ENCODE measurements at regions not wholly inside any gene's neighbourhood (a gene's known extent, or its start where the extent isn't known, plus 50 kb on each side); places are given as distances from the start of the nearest gene placed in this dataset.
"Not testable (repeated sequence)": the region's sequence is repeated elsewhere in the genome, so short reads cannot be mapped to it uniquely, and the experiment has no call there.

DNA sequence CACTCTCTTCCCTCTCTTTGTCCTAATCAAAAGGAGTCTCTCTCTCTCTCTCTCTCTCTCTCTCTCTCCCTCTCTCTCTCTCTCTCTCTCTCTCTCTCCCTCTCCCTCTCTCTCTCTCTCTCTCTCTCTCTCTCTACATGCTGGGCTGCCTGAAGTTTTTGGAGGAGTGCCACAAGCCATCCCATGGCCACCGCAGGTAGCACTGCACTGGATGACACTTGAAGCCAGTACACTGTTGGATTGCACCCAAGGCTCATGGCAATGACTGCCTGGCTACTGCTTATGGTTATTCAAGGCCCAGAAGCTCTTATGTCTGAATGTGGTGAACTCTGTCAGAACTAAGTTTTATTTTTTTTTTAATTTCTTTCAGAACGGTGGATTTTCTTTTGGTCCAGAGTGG, 115.2 kb downstream of the SPIN4 start:
- no CpG with 5 or more reads among the region's 2 CpGs for WGBS (ENCODE audit: insufficient coverage, low coverage, missing lambda C conversion rate)
- H4K20me1 ChIP-seq (replicated peaks; ENCODE audit: control insufficient read depth, insufficient read depth, low read length); H2AFZ ChIP-seq (ENCODE audit: low read depth, low read length); H3K4me2 ChIP-seq (ENCODE audit: insufficient read depth, low read length); H3K4me3 ChIP-seq; H3K79me2 ChIP-seq (ENCODE audit: control insufficient read depth, insufficient read depth, low read length); ATAC-seq; in situ Hi-C loops (cut with MboI); H3K9me3 ChIP-seq (replicated peaks; ENCODE audit: control insufficient read depth, insufficient read depth, low read depth, low read length); H3K9ac ChIP-seq (ENCODE audit: insufficient read depth in 1 of 2, low read depth in 2 of 2, low read length in 2 of 2); intact Hi-C loops (cut with micrococcal nuclease); H3K27ac ChIP-seq (ENCODE audit: extremely low read depth, low read depth, low read length); POLR2A ChIA-PET; DNase-seq (ENCODE audit: extremely low read depth in 1 of 4, low spot score in 3 of 4); FAIRE-seq; H3K4me1 ChIP-seq (replicated peaks in 1 of 2; ENCODE audit: control insufficient read depth in 2 of 2, insufficient read depth in 2 of 2, low read length in 2 of 2); H3K9me1 ChIP-seq (ENCODE audit: control insufficient read depth, insufficient read depth, low read length); H3K36me3 ChIP-seq (ENCODE audit: control insufficient read depth, insufficient read depth, low read length); H3K27me3 ChIP-seq (ENCODE audit: control insufficient read depth in 2 of 2, insufficient read depth in 2 of 2, low read length in 2 of 2); BruUV-seq (replicated peaks); CTCF ChIA-PET (ENCODE audit: low intra/inter-chr PET ratio): not testable (repeated sequence)

- WGBS (ENCODE audit: insufficient coverage, low coverage, missing lambda C conversion rate): no CpG with 5 or more reads among the region's 10 CpGs
- peak; percentile 32 for FAIRE-seq
- H2AFZ ChIP-seq (ENCODE audit: low read depth, low read length): not testable (repeated sequence)
Observed at GRCh38 chrX:63233013-63233412, 118.1 kb downstream of the SPIN4 start.

DNA sequence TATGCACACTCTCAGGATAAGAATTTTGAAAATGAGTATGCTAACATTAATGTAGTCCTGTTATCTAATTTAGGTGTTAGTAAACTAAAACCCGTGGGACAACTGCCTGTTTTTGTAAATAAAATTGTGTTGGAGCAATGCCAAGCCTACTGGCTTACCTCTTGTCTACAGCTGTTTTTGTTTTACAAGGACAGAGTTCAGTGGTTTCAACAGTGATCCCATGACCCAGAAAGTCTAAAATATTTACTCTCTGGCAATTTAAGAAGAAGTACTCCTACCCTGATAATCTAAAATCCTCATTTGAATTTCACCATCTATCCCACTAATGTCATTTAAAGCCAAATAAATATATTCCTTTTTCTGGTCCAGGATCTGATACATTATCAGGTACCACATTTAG, 132.9 kb downstream of the SPIN4 start:
- FAIRE-seq; ATAC-seq; H2AFZ ChIP-seq (ENCODE audit: low read depth, low read length): not testable (repeated sequence)

More at GRCh38 chrX:63233013-63233412, 118.1 kb downstream of the SPIN4 start:
- BruUV-seq (replicated peaks); H3K4me2 ChIP-seq (ENCODE audit: insufficient read depth, low read length); CTCF ChIA-PET (ENCODE audit: low intra/inter-chr PET ratio); H4K20me1 ChIP-seq (replicated peaks; ENCODE audit: control insufficient read depth, insufficient read depth, low read length); H3K27me3 ChIP-seq (ENCODE audit: control insufficient read depth in 2 of 2, insufficient read depth in 2 of 2, low read length in 2 of 2); H3K4me3 ChIP-seq; H3K79me2 ChIP-seq (ENCODE audit: control insufficient read depth, insufficient read depth, low read length); intact Hi-C loops (cut with micrococcal nuclease); H3K9me3 ChIP-seq (replicated peaks; ENCODE audit: control insufficient read depth, insufficient read depth, low read depth, low read length); H3K9ac ChIP-seq (ENCODE audit: insufficient read depth in 1 of 2, low read depth in 2 of 2, low read length in 2 of 2); POLR2A ChIA-PET; H3K36me3 ChIP-seq (ENCODE audit: control insufficient read depth, insufficient read depth, low read length); DNase-seq (ENCODE audit: extremely low read depth in 1 of 4, low spot score in 3 of 4); H3K9me1 ChIP-seq (ENCODE audit: control insufficient read depth, insufficient read depth, low read length); H3K27ac ChIP-seq (ENCODE audit: extremely low read depth, low read depth, low read length); H3K4me1 ChIP-seq (replicated peaks in 1 of 2; ENCODE audit: control insufficient read depth in 2 of 2, insufficient read depth in 2 of 2, low read length in 2 of 2); in situ Hi-C loops (cut with MboI): not testable (repeated sequence)
- 0 out of 3 replicates have a peak, but pooled peaks have one; percentile 33 for ATAC-seq

DNA sequence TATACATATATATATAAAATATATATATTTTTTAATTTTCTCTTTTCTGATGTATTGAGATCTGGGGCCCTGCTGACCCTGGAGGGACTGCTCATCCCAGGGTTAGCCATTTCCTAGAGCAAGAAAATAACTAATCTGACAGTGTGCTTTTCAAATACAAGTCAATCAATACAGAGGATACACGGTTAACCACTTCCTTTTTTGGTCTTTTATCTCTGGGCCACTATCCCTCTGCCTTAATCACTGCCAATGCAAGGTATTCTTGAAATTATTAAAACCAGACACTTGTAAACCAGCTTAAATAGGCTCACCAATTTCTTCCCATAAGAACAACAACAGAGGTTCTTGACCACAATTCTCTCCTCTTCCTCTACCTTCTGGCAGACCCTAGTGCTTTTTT, 133.6 kb downstream of the SPIN4 start:
- H3K4me1 ChIP-seq (replicated peaks in 1 of 2; ENCODE audit: control insufficient read depth in 2 of 2, insufficient read depth in 2 of 2, low read length in 2 of 2); BruUV-seq (replicated peaks): not testable (repeated sequence)
- no CpG with 5 or more reads among the region's 1 CpG for WGBS (ENCODE audit: insufficient coverage, low coverage, missing lambda C conversion rate)

More for the DNA sequence above, 132.9 kb downstream of the SPIN4 start:
- H3K9me3 ChIP-seq (replicated peaks; ENCODE audit: control insufficient read depth, insufficient read depth, low read depth, low read length); H3K4me2 ChIP-seq (ENCODE audit: insufficient read depth, low read length); H3K79me2 ChIP-seq (ENCODE audit: control insufficient read depth, insufficient read depth, low read length); H3K4me1 ChIP-seq (replicated peaks in 1 of 2; ENCODE audit: control insufficient read depth in 2 of 2, insufficient read depth in 2 of 2, low read length in 2 of 2); CTCF ChIA-PET (ENCODE audit: low intra/inter-chr PET ratio); in situ Hi-C loops (cut with MboI); H3K4me3 ChIP-seq; intact Hi-C loops (cut with micrococcal nuclease); H4K20me1 ChIP-seq (replicated peaks; ENCODE audit: control insufficient read depth, insufficient read depth, low read length); H3K9me1 ChIP-seq (ENCODE audit: control insufficient read depth, insufficient read depth, low read length); H3K27me3 ChIP-seq (ENCODE audit: control insufficient read depth in 2 of 2, insufficient read depth in 2 of 2, low read length in 2 of 2); BruUV-seq (replicated peaks); H3K9ac ChIP-seq (ENCODE audit: insufficient read depth in 1 of 2, low read depth in 2 of 2, low read length in 2 of 2); POLR2A ChIA-PET; H3K27ac ChIP-seq (ENCODE audit: extremely low read depth, low read depth, low read length); DNase-seq (ENCODE audit: extremely low read depth in 1 of 4, low spot score in 3 of 4); H3K36me3 ChIP-seq (ENCODE audit: control insufficient read depth, insufficient read depth, low read length): not testable (repeated sequence)
- WGBS (ENCODE audit: insufficient coverage, low coverage, missing lambda C conversion rate): no CpG with 5 or more reads among the region's 1 CpG

More for the DNA sequence above, 133.6 kb downstream of the SPIN4 start:
- H3K9ac ChIP-seq (ENCODE audit: insufficient read depth in 1 of 2, low read depth in 2 of 2, low read length in 2 of 2); H3K36me3 ChIP-seq (ENCODE audit: control insufficient read depth, insufficient read depth, low read length); DNase-seq (ENCODE audit: extremely low read depth in 1 of 4, low spot score in 3 of 4); CTCF ChIA-PET (ENCODE audit: low intra/inter-chr PET ratio); H2AFZ ChIP-seq (ENCODE audit: low read depth, low read length); H3K4me2 ChIP-seq (ENCODE audit: insufficient read depth, low read length); H3K27me3 ChIP-seq (ENCODE audit: control insufficient read depth in 2 of 2, insufficient read depth in 2 of 2, low read length in 2 of 2); H3K27ac ChIP-seq (ENCODE audit: extremely low read depth, low read depth, low read length); H3K79me2 ChIP-seq (ENCODE audit: control insufficient read depth, insufficient read depth, low read length); intact Hi-C loops (cut with micrococcal nuclease); H3K9me3 ChIP-seq (replicated peaks; ENCODE audit: control insufficient read depth, insufficient read depth, low read depth, low read length); H3K9me1 ChIP-seq (ENCODE audit: control insufficient read depth, insufficient read depth, low read length); FAIRE-seq; in situ Hi-C loops (cut with MboI); H3K4me3 ChIP-seq; H4K20me1 ChIP-seq (replicated peaks; ENCODE audit: control insufficient read depth, insufficient read depth, low read length); POLR2A ChIA-PET; ATAC-seq: not testable (repeated sequence)

Data from K562 (cell line).